Mucosa of descending colon (tissue), 3 donors: ENCODE measurements at regions not wholly inside any gene's neighbourhood (a gene's known extent, or its start where the extent isn't known, plus 50 kb on each side); places are given as distances from the start of the nearest gene placed in this dataset.
A peak's percentile ranks its signal among the peaks of the same experiment; 100 is the strongest.

Experiments used
- ATAC-seq: fragments of 200-7000 bp; cut with Tn5 transposase; one replicate; pipeline ENCODE4 v1.9.1; 2020; ENCODE audit warnings: mild to moderate bottlenecking, moderate library complexity
- DNase-seq, 3 donors: peaks; one replicate each; pipeline ENCODE4 v3.0.0-alpha.2; 2020
- H3K36me3 ChIP-seq: fragments of 200-600 bp; one replicate; pipeline ENCODE4 v1.8.0; 2021; ENCODE audit warnings: low read depth, mild to moderate bottlenecking
- H3K4me1 ChIP-seq: fragments of 200-600 bp; one replicate; pipeline ENCODE4 v1.8.0; 2021; ENCODE audit warnings: low read depth, mild to moderate bottlenecking
- H3K4me3 ChIP-seq: fragments of 200-600 bp; one replicate; pipeline ENCODE4 v1.8.0; 2021; ENCODE audit warnings: mild to moderate bottlenecking
- H3K9me3 ChIP-seq: fragments of 200-600 bp; one replicate; pipeline ENCODE4 v1.8.0; 2021; ENCODE audit warnings: mild to moderate bottlenecking
- intact Hi-C, 2 donors: fragments of 100-400 bp; cut with DNase I in 1 of 2; cut with micrococcal nuclease in 1 of 2; formaldehyde crosslinking; loops; one replicate each; pipeline versions ENCODE4 v1.11.0 to v1.11.1; 2022; cut with DNase I, micrococcal nuclease
- TF ChIP-seq, protein P1 (sequence below): fragments of 200-600 bp; IDR thresholded peaks from one replicate; pipeline ENCODE4 v1.8.0; 2022; ENCODE audit warnings: antibody characterized with exemption, mild to moderate bottlenecking
- donor health status: DM: no; HTN: no; CAD: no; lungs with moderate emphysema.
- donor health status: DM: no; HTN: no; CAD: no.
- donor health status: DM: no; HTN: yes; CAD: no.

DNA sequence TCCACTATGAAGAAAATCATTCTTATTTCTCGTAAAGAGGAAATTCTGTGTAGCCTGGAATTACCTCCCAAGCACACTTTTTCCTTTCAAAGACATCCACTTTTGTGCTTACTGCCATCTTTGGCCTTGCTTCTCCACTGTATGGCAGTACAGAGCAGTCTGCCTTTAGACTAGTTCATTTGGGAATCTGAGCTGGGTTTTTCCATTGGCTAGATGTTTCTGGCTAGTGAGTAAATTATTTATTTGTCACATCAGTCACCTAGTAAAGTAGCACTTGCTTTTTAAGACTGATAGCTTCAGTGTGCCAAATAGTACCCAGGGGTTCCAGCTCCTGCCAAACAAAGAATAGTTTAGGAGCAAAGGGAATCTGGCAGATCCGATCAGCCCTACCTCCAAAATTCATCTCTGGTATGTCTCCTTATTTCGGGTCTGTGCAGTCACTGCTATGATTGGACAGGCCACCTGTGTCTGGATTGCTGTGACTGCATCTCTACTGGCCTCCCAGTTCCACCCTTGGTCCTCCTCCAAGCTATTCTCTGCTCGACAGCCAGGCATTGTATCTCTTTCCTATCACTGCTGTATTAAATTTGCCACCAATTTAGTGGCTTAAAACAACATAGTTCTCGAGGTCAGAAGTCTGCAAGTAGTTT lies 97.6 kb downstream of the NUDT12 start:
- TF ChIP-seq, protein P1, sequence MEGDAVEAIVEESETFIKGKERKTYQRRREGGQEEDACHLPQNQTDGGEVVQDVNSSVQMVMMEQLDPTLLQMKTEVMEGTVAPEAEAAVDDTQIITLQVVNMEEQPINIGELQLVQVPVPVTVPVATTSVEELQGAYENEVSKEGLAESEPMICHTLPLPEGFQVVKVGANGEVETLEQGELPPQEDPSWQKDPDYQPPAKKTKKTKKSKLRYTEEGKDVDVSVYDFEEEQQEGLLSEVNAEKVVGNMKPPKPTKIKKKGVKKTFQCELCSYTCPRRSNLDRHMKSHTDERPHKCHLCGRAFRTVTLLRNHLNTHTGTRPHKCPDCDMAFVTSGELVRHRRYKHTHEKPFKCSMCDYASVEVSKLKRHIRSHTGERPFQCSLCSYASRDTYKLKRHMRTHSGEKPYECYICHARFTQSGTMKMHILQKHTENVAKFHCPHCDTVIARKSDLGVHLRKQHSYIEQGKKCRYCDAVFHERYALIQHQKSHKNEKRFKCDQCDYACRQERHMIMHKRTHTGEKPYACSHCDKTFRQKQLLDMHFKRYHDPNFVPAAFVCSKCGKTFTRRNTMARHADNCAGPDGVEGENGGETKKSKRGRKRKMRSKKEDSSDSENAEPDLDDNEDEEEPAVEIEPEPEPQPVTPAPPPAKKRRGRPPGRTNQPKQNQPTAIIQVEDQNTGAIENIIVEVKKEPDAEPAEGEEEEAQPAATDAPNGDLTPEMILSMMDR = no peak
- Histone ChIP-seq H3K4me1 (peaks cover 2% of the 10 kb centered on the region), H3K9me3 (no peaks in the 10 kb centered on the region), H3K4me3 (no peak overlapping the region), H3K36me3 (no peaks in the 10 kb centered on the region)
- ATAC-seq (no peak), DNase-seq (no peak)
- intact Hi-C loops = no loop called here

DNA sequence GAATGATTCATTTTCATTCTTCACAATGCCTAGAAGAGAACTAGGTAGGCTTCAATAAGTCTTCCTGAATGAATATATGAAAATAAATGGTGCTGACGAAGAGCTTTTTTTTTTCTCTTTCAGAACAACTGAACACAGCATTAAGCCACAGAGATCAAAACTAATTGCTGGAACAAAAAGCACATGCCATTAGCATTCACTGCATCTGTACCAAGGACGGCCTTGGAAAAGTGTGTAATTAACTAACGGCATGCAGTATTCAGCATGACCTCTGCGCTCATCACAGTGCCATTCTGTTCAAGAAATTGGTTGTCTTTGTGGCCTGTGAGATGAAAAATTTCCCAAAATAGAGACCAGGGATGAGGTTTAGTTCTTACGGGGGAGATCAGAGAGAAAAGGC lies 99.3 kb downstream of the NUDT12 start:
- Histone ChIP-seq H3K4me3 (no peak overlapping the region), H3K9me3 (no peaks in the 10 kb centered on the region), H3K36me3 (no peaks in the 10 kb centered on the region), H3K4me1 (no peaks in the 10 kb centered on the region)
- TF ChIP-seq, protein P1 = no peak
- ATAC-seq (no peak), DNase-seq (no peak)
- intact Hi-C loops = no loop called here

DNA sequence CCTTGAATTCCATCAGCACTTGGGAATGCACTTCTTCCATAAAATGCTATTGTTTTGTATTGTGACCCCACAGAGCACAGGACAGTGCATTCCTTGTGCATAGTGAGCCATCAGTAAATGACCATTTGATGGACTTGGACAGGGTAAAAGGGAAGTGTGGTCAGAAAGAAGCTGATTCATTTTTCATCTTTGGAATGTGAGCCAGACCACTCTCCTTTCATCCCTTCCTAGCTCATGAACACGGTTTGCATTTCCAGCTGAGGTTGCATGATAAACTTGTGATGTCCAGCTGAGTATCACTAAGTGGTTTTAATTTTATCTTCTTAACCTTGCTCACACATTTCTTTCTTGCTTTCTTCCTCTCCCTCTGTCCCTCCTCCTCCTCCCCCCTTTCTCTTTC lies 101.3 kb downstream of the NUDT12 start:
- DNase-seq (no peak), ATAC-seq (no peak)
- intact Hi-C loops = no loop called here
- H3K36me3 ChIP-seq = no peaks in the 10 kb centered on the region
- TF ChIP-seq, protein P1 = no peak
- H3K4me1 ChIP-seq = no peaks in the 10 kb centered on the region
- no peaks in the 10 kb centered on the region for H3K9me3 ChIP-seq
- H3K4me3 ChIP-seq = no peak overlapping the region

DNA sequence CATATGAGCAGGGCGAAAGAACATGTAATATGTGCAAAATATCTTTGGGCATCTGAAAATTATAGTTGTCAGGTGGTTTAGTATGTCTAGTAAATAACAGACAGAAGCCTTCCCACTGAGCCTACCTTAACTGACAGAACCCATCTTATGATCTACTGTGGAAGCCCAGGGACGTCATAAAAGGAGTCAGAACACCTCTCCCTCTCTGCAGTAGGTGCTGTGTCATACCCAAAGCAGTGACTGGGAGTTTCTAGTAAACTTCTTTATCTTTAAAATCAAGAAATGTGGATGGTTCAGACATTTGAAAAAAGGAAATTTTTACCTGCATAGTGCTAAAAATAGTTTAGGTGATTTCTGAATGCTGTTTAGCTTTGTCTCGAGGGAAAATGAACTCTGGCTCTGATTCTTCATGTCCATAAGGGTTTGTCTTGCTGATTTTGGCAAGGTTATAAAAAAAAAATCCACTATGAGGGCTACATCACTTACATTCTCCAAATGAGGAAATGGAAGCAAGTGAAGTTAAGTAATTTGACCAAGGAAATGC lies 104.0 kb downstream of the NUDT12 start:
- Histone ChIP-seq H3K4me3 (no peak overlapping the region), H3K36me3 (no peaks in the 10 kb centered on the region), H3K9me3 (no peaks in the 10 kb centered on the region), H3K4me1 (no peaks in the 10 kb centered on the region)
- TF ChIP-seq, protein P1 = no peak
- intact Hi-C loops = no loop called here
- DNase-seq (no peak), ATAC-seq (no peak)

DNA sequence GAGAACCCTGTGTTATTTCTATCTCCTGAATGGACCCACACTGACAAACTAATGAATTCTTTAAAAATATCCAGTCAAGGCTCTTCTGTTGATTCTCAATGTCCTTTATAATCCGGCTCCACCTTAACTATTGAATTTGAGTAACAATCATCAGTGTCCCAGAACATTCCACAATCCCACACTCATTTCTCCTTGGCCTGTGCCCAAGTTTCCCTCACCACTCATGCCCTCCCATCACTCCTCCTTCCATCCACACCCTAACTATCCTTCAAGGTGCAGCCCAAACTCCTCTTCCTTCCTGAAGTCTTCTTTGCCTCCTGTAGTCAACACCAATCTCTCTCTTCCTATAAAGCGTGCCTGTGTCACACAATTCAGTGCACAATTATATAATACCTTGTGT lies 106.1 kb downstream of the NUDT12 start:
- H3K9me3 ChIP-seq = no peaks in the 10 kb centered on the region
- no peak overlapping the region for H3K4me3 ChIP-seq
- no peaks in the 10 kb centered on the region for H3K4me1 ChIP-seq
- no peaks in the 10 kb centered on the region for H3K36me3 ChIP-seq
- ATAC-seq (peak; percentile 29), DNase-seq (no peak)
- intact Hi-C loops = no loop called here
- TF ChIP-seq, protein P1 = no peak
